NCI-H446 treated with DMSO at 0.1 percent for 48 hours (cell line): ENCODE measurements at regions not wholly inside any gene's neighbourhood (a gene's known extent, or its start where the extent isn't known, plus 50 kb on each side); places are given as distances from the start of the nearest gene placed in this dataset.
"Not testable (repeated sequence)": the region's sequence is repeated elsewhere in the genome, so short reads cannot be mapped to it uniquely, and the experiment has no call there.

Source experiments
- DNase-seq: peaks from one replicate; lab custom pipeline; 2025; lab: John Stamatoyannopoulos, UW

- DNase-seq: no peak
These were observed 485.4 kb upstream of the SLC8A1 start for GRCh38 chr2:40937284-40937683.

GRCh38 chr2:40953341-40953740, 501.5 kb upstream of the SLC8A1 start:
- no peak for DNase-seq

GRCh38 chr2:40955042-40955441, 503.2 kb upstream of the SLC8A1 start:
- DNase-seq: no peak

- no peak for DNase-seq
These were observed 503.7 kb upstream of the SLC8A1 start for GRCh38 chr2:40955635-40956034.

GRCh38 chr2:40957508-40957907, 505.6 kb upstream of the SLC8A1 start:
- no peak for DNase-seq

GRCh38 chr2:40962026-40962425, 510.1 kb upstream of the SLC8A1 start:
- DNase-seq: no peak

- DNase-seq: no peak
These were observed 512.8 kb upstream of the SLC8A1 start for GRCh38 chr2:40964509-40965250.

GRCh38 chr2:40967451-40967850, 515.6 kb upstream of the SLC8A1 start:
- DNase-seq: no peak

GRCh38 chr2:40975151-40975550, 523.3 kb upstream of the SLC8A1 start:
- DNase-seq: no peak

- no peak for DNase-seq
These were observed 545.5 kb upstream of the SLC8A1 start for GRCh38 chr2:40997362-40997761.

GRCh38 chr2:41000374-41000773, 548.5 kb upstream of the SLC8A1 start:
- no peak for DNase-seq

- no peak for DNase-seq
These were observed 549.0 kb upstream of the SLC8A1 start for GRCh38 chr2:41000906-41001305.

GRCh38 chr2:41004700-41005099, 552.8 kb upstream of the SLC8A1 start:
- no peak for DNase-seq

GRCh38 chr2:41020358-41020757, 568.5 kb upstream of the SLC8A1 start:
- no peak for DNase-seq

- DNase-seq: no peak
These were observed 572.9 kb upstream of the SLC8A1 start for GRCh38 chr2:41024816-41025215.

- DNase-seq: no peak
These were observed 574.7 kb upstream of the SLC8A1 start for GRCh38 chr2:41026613-41027012.

GRCh38 chr2:41027095-41027494, 575.2 kb upstream of the SLC8A1 start:
- no peak for DNase-seq

GRCh38 chr2:41031282-41031681, 579.4 kb upstream of the SLC8A1 start:
- no peak for DNase-seq

GRCh38 chr2:41032715-41033114, 580.8 kb upstream of the SLC8A1 start:
- DNase-seq: no peak

GRCh38 chr2:41033127-41033526, 581.2 kb upstream of the SLC8A1 start:
- DNase-seq: no peak

GRCh38 chr2:41038408-41038807, 586.5 kb upstream of the SLC8A1 start:
- no peak for DNase-seq

- DNase-seq: not testable (repeated sequence)
These were observed 587.9 kb upstream of the SLC8A1 start for GRCh38 chr2:41039750-41040149.

GRCh38 chr2:41040782-41041520, 589.1 kb upstream of the SLC8A1 start:
- no peak for DNase-seq

GRCh38 chr2:41042343-41042742, 590.5 kb upstream of the SLC8A1 start:
- DNase-seq: no peak
